Ishikawa (cell line): ENCODE measurements at regions not wholly inside any gene's neighbourhood (a gene's known extent, or its start where the extent isn't known, plus 50 kb on each side); places are given as distances from the start of the nearest gene placed in this dataset.

Source experiments
- CEBPB ChIP-seq: IDR thresholded peaks from 2 replicates; pipeline ENCODE4 v1.6.1; 2012
- CREB1 ChIP-seq: IDR thresholded peaks from 2 replicates; pipeline ENCODE4 v1.6.1; 2012; ENCODE audit warnings: low read depth
- EGR1 ChIP-seq: IDR thresholded peaks from 2 replicates; pipeline ENCODE4 v1.6.1; 2012
- EP300 ChIP-seq: IDR thresholded peaks from 2 replicates; pipeline ENCODE4 v1.6.1; 2012; ENCODE audit warnings: borderline replicate concordance
- FOXM1 ChIP-seq: IDR thresholded peaks from 2 replicates; pipeline ENCODE4 v1.6.1; 2012; ENCODE audit warnings: low read depth, borderline replicate concordance
- NFIC ChIP-seq: IDR thresholded peaks from 2 replicates; pipeline ENCODE4 v1.6.1; 2012
- RAD21 ChIP-seq: IDR thresholded peaks from 2 replicates; pipeline ENCODE4 v1.6.1; 2012; ENCODE audit warnings: low read depth
- TAF1 ChIP-seq: IDR thresholded peaks from 2 replicates; pipeline ENCODE4 v1.6.1; 2012; ENCODE audit warnings: low read depth, mild to moderate bottlenecking
- TCF12 ChIP-seq: IDR thresholded peaks from 2 replicates; pipeline ENCODE4 v1.6.1; 2012; ENCODE audit warnings: low read depth
- TEAD4 ChIP-seq: IDR thresholded peaks from 2 replicates; pipeline ENCODE4 v1.6.1; 2012
- YY1 ChIP-seq: IDR thresholded peaks from 2 replicates; pipeline ENCODE4 v1.6.1; 2012; ENCODE audit warnings: low read depth
- ZBTB7A ChIP-seq: IDR thresholded peaks from 2 replicates; pipeline ENCODE4 v1.6.1; 2012; ENCODE audit warnings: low read depth
- TF ChIP-seq, protein P1 (sequence below): IDR thresholded peaks from 2 replicates; pipeline ENCODE4 v1.6.1; 2012
- TF ChIP-seq, protein P2 (sequence below): IDR thresholded peaks from 2 replicates; pipeline ENCODE4 v1.6.1; 2012
- TF ChIP-seq, protein P3 (sequence below): IDR thresholded peaks from 2 replicates; pipeline ENCODE4 v1.6.1; 2012; ENCODE audit warnings: low read depth, mild to moderate bottlenecking

DNA sequence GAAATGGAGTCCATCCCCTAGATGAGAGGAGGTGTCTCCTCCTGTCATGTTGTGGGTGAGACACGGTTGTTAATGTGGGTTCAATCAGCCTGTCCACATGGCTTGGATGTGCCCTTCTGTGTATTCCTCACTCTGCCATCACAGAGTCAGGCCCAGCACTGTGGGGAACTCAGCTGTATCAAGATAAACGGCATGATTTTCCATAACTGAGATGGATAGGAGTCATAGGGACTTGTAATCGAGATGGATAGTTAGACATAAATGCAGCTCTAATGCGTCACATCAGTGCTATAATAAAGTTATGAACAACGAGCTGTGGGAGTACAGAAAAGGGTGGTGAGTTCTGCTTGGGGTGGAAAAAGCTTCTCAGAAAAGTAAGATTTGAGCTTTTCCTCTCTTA is 152.9 kb downstream of the RWDD3 start:
- TF ChIP-seq CEBPB = no peak
- TF ChIP-seq, protein P1, sequence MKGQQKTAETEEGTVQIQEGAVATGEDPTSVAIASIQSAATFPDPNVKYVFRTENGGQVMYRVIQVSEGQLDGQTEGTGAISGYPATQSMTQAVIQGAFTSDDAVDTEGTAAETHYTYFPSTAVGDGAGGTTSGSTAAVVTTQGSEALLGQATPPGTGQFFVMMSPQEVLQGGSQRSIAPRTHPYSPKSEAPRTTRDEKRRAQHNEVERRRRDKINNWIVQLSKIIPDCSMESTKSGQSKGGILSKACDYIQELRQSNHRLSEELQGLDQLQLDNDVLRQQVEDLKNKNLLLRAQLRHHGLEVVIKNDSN = no peak
- no peak for TF ChIP-seq RAD21
- no peak for TF ChIP-seq FOXM1
- TF ChIP-seq YY1 = no peak
- TF ChIP-seq CREB1 = no peak
- no peak for TF ChIP-seq TEAD4
- TF ChIP-seq ZBTB7A = no peak
- TF ChIP-seq, protein P2, sequence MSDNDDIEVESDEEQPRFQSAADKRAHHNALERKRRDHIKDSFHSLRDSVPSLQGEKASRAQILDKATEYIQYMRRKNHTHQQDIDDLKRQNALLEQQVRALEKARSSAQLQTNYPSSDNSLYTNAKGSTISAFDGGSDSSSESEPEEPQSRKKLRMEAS = no peak
- TF ChIP-seq, protein P3, sequence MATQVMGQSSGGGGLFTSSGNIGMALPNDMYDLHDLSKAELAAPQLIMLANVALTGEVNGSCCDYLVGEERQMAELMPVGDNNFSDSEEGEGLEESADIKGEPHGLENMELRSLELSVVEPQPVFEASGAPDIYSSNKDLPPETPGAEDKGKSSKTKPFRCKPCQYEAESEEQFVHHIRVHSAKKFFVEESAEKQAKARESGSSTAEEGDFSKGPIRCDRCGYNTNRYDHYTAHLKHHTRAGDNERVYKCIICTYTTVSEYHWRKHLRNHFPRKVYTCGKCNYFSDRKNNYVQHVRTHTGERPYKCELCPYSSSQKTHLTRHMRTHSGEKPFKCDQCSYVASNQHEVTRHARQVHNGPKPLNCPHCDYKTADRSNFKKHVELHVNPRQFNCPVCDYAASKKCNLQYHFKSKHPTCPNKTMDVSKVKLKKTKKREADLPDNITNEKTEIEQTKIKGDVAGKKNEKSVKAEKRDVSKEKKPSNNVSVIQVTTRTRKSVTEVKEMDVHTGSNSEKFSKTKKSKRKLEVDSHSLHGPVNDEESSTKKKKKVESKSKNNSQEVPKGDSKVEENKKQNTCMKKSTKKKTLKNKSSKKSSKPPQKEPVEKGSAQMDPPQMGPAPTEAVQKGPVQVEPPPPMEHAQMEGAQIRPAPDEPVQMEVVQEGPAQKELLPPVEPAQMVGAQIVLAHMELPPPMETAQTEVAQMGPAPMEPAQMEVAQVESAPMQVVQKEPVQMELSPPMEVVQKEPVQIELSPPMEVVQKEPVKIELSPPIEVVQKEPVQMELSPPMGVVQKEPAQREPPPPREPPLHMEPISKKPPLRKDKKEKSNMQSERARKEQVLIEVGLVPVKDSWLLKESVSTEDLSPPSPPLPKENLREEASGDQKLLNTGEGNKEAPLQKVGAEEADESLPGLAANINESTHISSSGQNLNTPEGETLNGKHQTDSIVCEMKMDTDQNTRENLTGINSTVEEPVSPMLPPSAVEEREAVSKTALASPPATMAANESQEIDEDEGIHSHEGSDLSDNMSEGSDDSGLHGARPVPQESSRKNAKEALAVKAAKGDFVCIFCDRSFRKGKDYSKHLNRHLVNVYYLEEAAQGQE = no peak
- no peak for TF ChIP-seq TCF12
- TF ChIP-seq NFIC = no peak
- no peak for TF ChIP-seq TAF1
- TF ChIP-seq EGR1 = no peak
- TF ChIP-seq EP300 = no peak

DNA sequence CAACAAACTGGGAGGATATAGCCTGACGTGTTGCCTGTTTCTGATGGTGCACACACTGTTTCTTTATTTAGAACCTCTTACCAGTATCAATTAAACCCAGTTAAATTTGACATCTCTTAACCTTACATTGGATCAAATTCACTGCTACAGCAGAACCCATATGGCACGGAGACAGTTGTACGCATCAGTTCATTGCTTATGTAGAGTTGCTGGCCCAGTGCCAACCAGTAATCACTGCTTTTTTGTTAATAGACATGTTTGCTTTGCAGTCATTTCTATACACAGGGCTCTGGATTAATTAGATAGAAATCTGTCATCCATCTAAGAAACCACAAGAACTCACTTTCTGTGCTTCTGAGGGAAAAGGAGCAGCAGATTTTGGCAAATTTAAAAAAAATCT is 154.0 kb downstream of the RWDD3 start:
- TF ChIP-seq ZBTB7A = no peak
- TF ChIP-seq, protein P1 = no peak
- TF ChIP-seq TEAD4 = no peak
- TF ChIP-seq EGR1 = no peak
- TF ChIP-seq YY1 = no peak
- TF ChIP-seq CEBPB = no peak
- TF ChIP-seq, protein P3 = no peak
- TF ChIP-seq, protein P2 = no peak
- no peak for TF ChIP-seq RAD21
- no peak for TF ChIP-seq TAF1
- no peak for TF ChIP-seq TCF12
- no peak for TF ChIP-seq NFIC

DNA sequence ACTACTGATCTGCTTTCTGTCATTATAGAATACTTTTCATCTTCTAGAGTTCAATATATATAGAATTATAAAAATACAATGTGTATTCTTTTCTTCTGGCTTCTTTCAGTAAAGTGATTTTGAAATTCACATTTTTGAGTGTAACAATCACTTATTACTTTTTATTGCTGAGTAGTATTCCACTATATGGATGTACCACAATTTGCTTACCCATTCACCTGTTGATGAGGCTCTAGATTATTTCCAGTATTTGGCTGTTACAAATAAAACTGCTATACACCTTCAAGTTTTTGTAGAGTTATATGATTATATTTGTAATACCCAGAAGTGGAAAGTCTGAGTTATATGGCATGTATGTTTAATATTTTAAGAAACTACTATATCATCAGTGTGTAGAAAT is 159.4 kb downstream of the RWDD3 start:
- TF ChIP-seq, protein P2 = no peak
- TF ChIP-seq, protein P3 = no peak
- no peak for TF ChIP-seq YY1
- no peak for TF ChIP-seq EP300
- no peak for TF ChIP-seq NFIC
- no peak for TF ChIP-seq CREB1
- no peak for TF ChIP-seq TEAD4
- TF ChIP-seq ZBTB7A = no peak
- no peak for TF ChIP-seq TCF12
- TF ChIP-seq RAD21 = no peak
- no peak for TF ChIP-seq EGR1
- TF ChIP-seq, protein P1 = no peak

DNA sequence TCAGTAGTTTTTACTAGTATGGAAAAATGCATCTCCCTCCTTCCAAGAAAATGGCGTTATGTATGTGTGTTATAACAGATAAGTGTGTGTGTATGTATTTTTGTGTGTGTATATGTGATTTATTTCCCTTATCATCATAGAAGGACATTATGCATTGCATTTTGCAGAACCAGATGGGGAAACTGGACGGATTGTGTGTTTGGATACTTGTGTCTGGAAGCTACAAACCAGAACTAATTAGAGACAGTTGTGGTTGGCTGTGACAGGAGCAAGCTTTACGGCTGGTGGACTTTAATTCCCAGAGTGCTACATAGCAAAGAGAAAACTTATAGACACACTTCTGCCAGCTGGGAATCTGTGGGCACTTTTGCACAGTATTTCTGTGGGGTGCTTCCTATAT is 162.5 kb downstream of the RWDD3 start:
- TF ChIP-seq ZBTB7A (no peak), EP300 (no peak)
- TF ChIP-seq, protein P3 = no peak
